ENCODE measurements at regions not wholly inside any gene's neighbourhood (a gene's known extent, or its start where the extent isn't known, plus 50 kb on each side); places are given as distances from the start of the nearest gene placed in this dataset.
"Not testable (repeated sequence)": the region's sequence is repeated elsewhere in the genome, so short reads cannot be mapped to it uniquely, and the experiment has no call there.

GRCh38 chr7:360454-361100, 70.6 kb downstream of the FOXL3 start:
- peaks cover 17 to 23% of the 10 kb centered on the region in 2 donors for H3K4me1 ChIP-seq (ENCODE audit: control insufficient read depth in 1 of 2, insufficient read depth in 2 of 2, low read length in 2 of 2)
- DNase-seq = no peak
- H3K79me2 ChIP-seq (ENCODE audit: insufficient read depth, low read length) = no peaks in the 10 kb centered on the region
- peaks cover 17 to 53% (median 29%) of the 10 kb centered on the region in 7 donors for H3K9me3 Mint-ChIP-seq
- 57% methylated on average over 34 of the region's 39 CpGs for WGBS (ENCODE audit: insufficient coverage)
- H3K27me3 Mint-ChIP-seq (ENCODE audit: low read depth in 3 of 3) = peaks cover 41 to 61% (median 45%) of the 10 kb centered on the region in 3 donors
- peaks cover 0 to 25% of the 10 kb centered on the region in 2 donors for H3K27me3 ChIP-seq (ENCODE audit: control insufficient read depth in 2 of 2, insufficient read depth in 2 of 2, low read length in 2 of 2)
- peak overlapping the region; percentile 59 to 79 for H3K4me3 Mint-ChIP-seq
- peaks cover 0 to 5% of the 10 kb centered on the region in 2 donors for H3K36me3 Mint-ChIP-seq
- H2AFZ ChIP-seq (ENCODE audit: insufficient read depth, low read depth, low read length, poor library complexity, severe bottlenecking) = peak overlapping the region; percentile 56
- no peak for TF ChIP-seq CTCF (IDR thresholded peaks at IDR 0.05)
- H3K27ac Mint-ChIP-seq = no peak overlapping the region
- no peak overlapping the region for H3K4me3 ChIP-seq (replicated peaks in 1 of 3; ENCODE audit: low read depth in 2 of 3, low read length in 3 of 3)
- no peaks in the 10 kb centered on the region for H4K20me1 ChIP-seq (ENCODE audit: insufficient read depth, low read length)
- no peak overlapping the region for H3K4me2 ChIP-seq (replicated peaks; ENCODE audit: extremely low read depth, low read length, poor library complexity, severe bottlenecking)
- H3K9me3 ChIP-seq (replicated peaks in 1 of 2; ENCODE audit: control insufficient read depth in 1 of 2, insufficient read depth in 1 of 2, low read length in 2 of 2) = peaks cover 26 to 35% of the 10 kb centered on the region in 2 donors
- H3K4me1 Mint-ChIP-seq = peaks cover 28% of the 10 kb centered on the region
- H3K9ac ChIP-seq (ENCODE audit: insufficient read depth, low read length, poor library complexity, severe bottlenecking) = no peak overlapping the region
- intact Hi-C loops (cut with micrococcal nuclease) = no loop called here
- H3K36me3 ChIP-seq (replicated peaks in 1 of 2; ENCODE audit: control insufficient read depth in 1 of 2, insufficient read depth in 2 of 2, low read length in 2 of 2) = no peaks in the 10 kb centered on the region
- no peak overlapping the region for H3K27ac ChIP-seq (ENCODE audit: low read depth in 1 of 2, low read length in 2 of 2)

DNA sequence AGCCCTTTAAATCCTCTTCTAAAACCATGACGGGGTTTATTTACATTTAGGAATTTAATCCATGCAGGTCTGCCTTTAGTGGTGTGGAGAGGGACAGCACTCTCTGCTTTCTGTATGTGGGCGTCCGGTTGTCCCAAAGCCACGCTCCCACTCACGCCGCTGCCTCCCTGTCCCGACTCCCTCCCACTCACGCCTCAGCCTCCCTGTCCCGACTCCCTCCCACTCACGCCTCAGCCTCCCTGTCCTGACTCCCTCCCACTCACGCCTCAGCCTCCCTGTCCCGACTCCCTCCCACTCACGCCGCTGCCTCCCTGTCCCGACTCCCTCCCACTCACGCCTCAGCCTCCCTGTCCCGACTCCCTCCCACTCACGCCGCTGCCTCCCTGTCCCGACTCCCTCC, 71.2 kb downstream of the FOXL3 start:
- H3K4me3 ChIP-seq (replicated peaks in 1 of 3; ENCODE audit: low read depth in 2 of 3, low read length in 3 of 3); H3K79me2 ChIP-seq (ENCODE audit: insufficient read depth, low read length); H3K27ac Mint-ChIP-seq; H3K9ac ChIP-seq (ENCODE audit: insufficient read depth, low read length, poor library complexity, severe bottlenecking); DNase-seq; H3K27ac ChIP-seq (ENCODE audit: low read depth in 1 of 2, low read length in 2 of 2); intact Hi-C loops (cut with micrococcal nuclease); H3K36me3 ChIP-seq (replicated peaks in 1 of 2; ENCODE audit: control insufficient read depth in 1 of 2, insufficient read depth in 2 of 2, low read length in 2 of 2); H3K36me3 Mint-ChIP-seq; H2AFZ ChIP-seq (ENCODE audit: insufficient read depth, low read depth, low read length, poor library complexity, severe bottlenecking); H3K4me2 ChIP-seq (replicated peaks; ENCODE audit: extremely low read depth, low read length, poor library complexity, severe bottlenecking); H4K20me1 ChIP-seq (ENCODE audit: insufficient read depth, low read length): not testable (repeated sequence)
- H3K27me3 Mint-ChIP-seq (ENCODE audit: low read depth in 3 of 3) = peaks cover 48 to 67% (median 51%) of the 10 kb centered on the region in 3 donors
- H3K4me1 Mint-ChIP-seq = peaks cover 34% of the 10 kb centered on the region
- Histone ChIP-seq H3K27me3 (ENCODE audit: control insufficient read depth in 2 of 2, insufficient read depth in 2 of 2, low read length in 2 of 2) (peaks cover 0 to 25% of the 10 kb centered on the region in 2 donors), H3K4me1 (ENCODE audit: control insufficient read depth in 1 of 2, insufficient read depth in 2 of 2, low read length in 2 of 2) (peaks cover 20 to 29% of the 10 kb centered on the region in 2 donors), H3K9me3 (replicated peaks in 1 of 2; ENCODE audit: control insufficient read depth in 1 of 2, insufficient read depth in 1 of 2, low read length in 2 of 2) (peaks cover 26 to 35% of the 10 kb centered on the region in 2 donors)
- H3K9me3 Mint-ChIP-seq = peaks cover 17 to 56% (median 29%) of the 10 kb centered on the region in 7 donors
- peak overlapping the region in 1 of 2 donors; percentile 79 for H3K4me3 Mint-ChIP-seq
- 85% methylated on average over 6 of the region's 20 CpGs for WGBS (ENCODE audit: insufficient coverage)

Measured in CD14-positive monocyte (primary cell).